Colonic mucosa (tissue), 4 donors: ENCODE measurements at regions not wholly inside any gene's neighbourhood (a gene's known extent, or its start where the extent isn't known, plus 50 kb on each side); places are given as distances from the start of the nearest gene placed in this dataset.

ENCODE experiments used
- DNase-seq: peaks from one replicate; pipeline ENCODE4 v3.0.0-alpha.2; 2020
- H3K27ac ChIP-seq: fragments of 200-600 bp; one replicate; pipeline ENCODE4 v1.8.0; 2021
- H3K27me3 ChIP-seq: fragments of 200-600 bp; one replicate; pipeline ENCODE4 v1.8.0; 2021
- H3K36me3 ChIP-seq: fragments of 200-600 bp; one replicate; pipeline ENCODE4 v1.8.0; 2021
- H3K4me1 ChIP-seq: fragments of 200-600 bp; one replicate; pipeline ENCODE4 v1.8.0; 2021; ENCODE audit warnings: mild to moderate bottlenecking
- H3K4me3 ChIP-seq: fragments of 200-600 bp; one replicate; pipeline ENCODE4 v1.8.0; 2021
- H3K9ac ChIP-seq, 2 donors: one replicate each; pipeline ENCODE4 v1.7.0; 2013; ENCODE audit warnings: control low read depth in 2 of 2, low read depth in 2 of 2, low read length in 2 of 2
- H3K9me3 ChIP-seq: fragments of 200-600 bp; one replicate; pipeline ENCODE4 v1.8.0; 2021
- CTCF ChIP-seq: fragments of 200-600 bp; IDR thresholded peaks from one replicate; pipeline ENCODE4 v1.8.0; 2022; ENCODE audit warnings: antibody characterized with exemption, mild to moderate bottlenecking
- intact Hi-C: fragments of 100-400 bp; cut with DNase I; formaldehyde crosslinking; loops from one replicate; pipeline ENCODE4 v1.14.1; 2022
- donor health status: healthy.
- donor health status: DM: no; HTN: no; CAD: no.
- donor health status: DM: no; HTN: no; CAD: no.

GRCh38 chr2:49811502-49811901, 657.2 kb upstream of the FSHR start:
- intact Hi-C loops: no loop called here
- Histone ChIP-seq H3K27me3 (no peaks in the 10 kb centered on the region), H3K27ac (no peak overlapping the region)

DNA sequence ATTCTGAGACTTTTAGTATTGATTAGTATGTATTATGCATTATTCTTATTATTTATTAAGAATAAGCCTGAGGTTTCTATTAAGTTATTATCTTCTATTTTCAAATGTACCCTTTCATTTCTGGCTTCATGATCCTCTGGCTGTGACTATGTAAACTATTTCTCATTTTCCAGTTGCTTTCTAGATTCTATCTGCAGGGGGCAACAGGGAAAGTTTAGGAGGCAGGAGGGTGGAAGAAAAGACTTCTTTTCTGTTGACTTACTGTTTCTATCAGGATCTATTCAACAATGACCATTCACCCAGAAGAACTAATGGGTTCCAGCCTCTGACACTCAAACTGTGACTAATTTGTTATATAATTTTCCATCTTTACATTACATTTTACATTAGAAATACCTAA, 653.4 kb upstream of the FSHR start:
- Histone ChIP-seq H3K4me3 (no peak overlapping the region), H3K9ac (no peak overlapping the region), H3K27ac (no peak overlapping the region), H3K4me1 (no peaks in the 10 kb centered on the region), H3K36me3 (no peaks in the 10 kb centered on the region), H3K27me3 (no peaks in the 10 kb centered on the region), H3K9me3 (no peaks in the 10 kb centered on the region)
- no peak for TF ChIP-seq CTCF
- intact Hi-C loops: no loop called here
- no peak for DNase-seq

More at GRCh38 chr2:49811502-49811901, 657.2 kb upstream of the FSHR start:
- H3K9me3 ChIP-seq: no peaks in the 10 kb centered on the region
- H3K9ac ChIP-seq: no peak overlapping the region
- DNase-seq: no peak
- H3K4me3 ChIP-seq: no peak overlapping the region
- no peaks in the 10 kb centered on the region for H3K4me1 ChIP-seq
- H3K36me3 ChIP-seq: no peaks in the 10 kb centered on the region
- no peak for TF ChIP-seq CTCF

DNA sequence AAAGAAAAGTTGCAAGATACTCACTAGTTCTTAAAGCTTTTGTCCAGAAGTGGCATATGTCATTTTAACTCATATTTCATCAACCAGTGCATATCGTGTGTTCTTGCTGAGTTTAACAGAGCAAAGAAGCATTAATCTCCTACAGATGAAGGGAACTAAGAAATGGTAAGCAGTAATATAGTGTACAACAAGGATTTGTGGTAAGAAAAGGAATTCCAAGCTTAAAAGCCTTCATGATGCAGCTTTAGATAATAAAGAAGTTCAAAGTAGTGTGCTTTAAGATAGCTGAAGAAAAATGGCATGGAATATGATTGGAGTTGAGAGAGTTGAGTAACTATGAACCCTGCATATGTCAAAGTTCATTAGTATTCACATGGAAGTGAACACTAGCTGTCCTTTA, 649.8 kb upstream of the FSHR start:
- Histone ChIP-seq H3K4me3 (no peak overlapping the region), H3K4me1 (no peaks in the 10 kb centered on the region), H3K27me3 (no peaks in the 10 kb centered on the region), H3K9ac (no peak overlapping the region), H3K9me3 (no peaks in the 10 kb centered on the region), H3K27ac (no peak overlapping the region), H3K36me3 (no peaks in the 10 kb centered on the region)
- DNase-seq: no peak
- TF ChIP-seq CTCF: no peak
- intact Hi-C loops: no loop called here

- Histone ChIP-seq H3K27ac (no peak overlapping the region), H3K9ac (no peak overlapping the region), H3K9me3 (no peaks in the 10 kb centered on the region), H3K36me3 (no peaks in the 10 kb centered on the region), H3K4me3 (no peak overlapping the region), H3K4me1 (no peaks in the 10 kb centered on the region), H3K27me3 (no peaks in the 10 kb centered on the region)
- intact Hi-C loops: no loop called here
- TF ChIP-seq CTCF: no peak
- no peak for DNase-seq
Observed at GRCh38 chr2:49801898-49802450, 647.7 kb upstream of the FSHR start.

GRCh38 chr2:49798570-49798969, 644.3 kb upstream of the FSHR start:
- intact Hi-C loops: no loop called here
- Histone ChIP-seq H3K9ac (no peak overlapping the region), H3K4me1 (no peaks in the 10 kb centered on the region), H3K36me3 (no peaks in the 10 kb centered on the region), H3K9me3 (no peaks in the 10 kb centered on the region), H3K27me3 (no peaks in the 10 kb centered on the region), H3K27ac (no peak overlapping the region), H3K4me3 (no peak overlapping the region)
- TF ChIP-seq CTCF: no peak
- DNase-seq: no peak
